ENCODE measurements at regions not wholly inside any gene's neighbourhood (a gene's known extent, or its start where the extent isn't known, plus 50 kb on each side); places are given as distances from the start of the nearest gene placed in this dataset.

GRCh38 chr6:169956580-169956979 is 205.2 kb downstream of the ERMARD start:
- no peak for TF ChIP-seq EP300 (IDR thresholded peaks at IDR 0.05)
- no peak for TF ChIP-seq CTCF (IDR thresholded peaks at IDR 0.05)
- TF ChIP-seq POLR2A (IDR thresholded peaks at IDR 0.05), result no peak
- no peak for TF ChIP-seq POLR2AphosphoS5 (IDR thresholded peaks at IDR 0.05)

GRCh38 chr6:169955731-169956437 is 204.5 kb downstream of the ERMARD start:
- Histone ChIP-seq H3K27me3 (peaks cover 0 to 2% (median 0%) of the 10 kb centered on the region in 4 donors), H3K4me1 (peaks cover 0 to 14% (median 8%) of the 10 kb centered on the region in 4 donors), H3K27ac (no peak overlapping the region), H3K9me3 (no peaks in the 10 kb centered on the region), H3K4me3 (no peak overlapping the region), H3K36me3 (no peaks in the 10 kb centered on the region)
- peak; percentile 19 to 46 for DNase-seq
- whole genome bisulfite sequencing, 2 donors, result 67 to 68% methylated on average over 17 to 19 of the region's 19 CpGs
- peak in 1 of 2 donors; percentile 33 for ATAC-seq (ENCODE audit: low FRiP score in 2 of 2)
- TF ChIP-seq POLR2AphosphoS5 (IDR thresholded peaks at IDR 0.05) (no peak), EP300 (IDR thresholded peaks at IDR 0.05) (no peak), CTCF (IDR thresholded peaks at IDR 0.05) (no peak), POLR2A (IDR thresholded peaks at IDR 0.05) (no peak)

More at GRCh38 chr6:169956580-169956979, 205.2 kb downstream of the ERMARD start:
- ATAC-seq (ENCODE audit: low FRiP score in 2 of 2) (no peak), DNase-seq (peak; percentile 15 to 39)
- 81 to 85% methylated on average over 6 to 9 of the region's 9 CpGs for WGBS, 2 donors
- H3K4me3 ChIP-seq, result no peak overlapping the region
- H3K36me3 ChIP-seq, result no peaks in the 10 kb centered on the region
- H3K4me1 ChIP-seq, result peaks cover 0 to 14% (median 9%) of the 10 kb centered on the region in 4 donors
- peaks cover 0 to 2% (median 0%) of the 10 kb centered on the region in 4 donors for H3K27me3 ChIP-seq
- no peak overlapping the region for H3K27ac ChIP-seq
- no peaks in the 10 kb centered on the region for H3K9me3 ChIP-seq

GRCh38 chr6:169954977-169955376 is 203.6 kb downstream of the ERMARD start:
- DNase-seq (no peak), ATAC-seq (ENCODE audit: low FRiP score in 2 of 2) (no peak)
- no peaks in the 10 kb centered on the region for H3K9me3 ChIP-seq
- TF ChIP-seq POLR2A (IDR thresholded peaks at IDR 0.05) (no peak), POLR2AphosphoS5 (IDR thresholded peaks at IDR 0.05) (no peak), CTCF (IDR thresholded peaks at IDR 0.05) (no peak), EP300 (IDR thresholded peaks at IDR 0.05) (no peak)
- H3K4me3 ChIP-seq, result no peak overlapping the region
- peaks cover 0 to 13% (median 7%) of the 10 kb centered on the region in 4 donors for H3K4me1 ChIP-seq
- WGBS, 2 donors, result 98 to 100% methylated on average over 1 of the region's 1 CpG
- no peak overlapping the region for H3K27ac ChIP-seq
- H3K36me3 ChIP-seq, result no peaks in the 10 kb centered on the region
- peaks cover 0 to 2% (median 0%) of the 10 kb centered on the region in 4 donors for H3K27me3 ChIP-seq

- Histone ChIP-seq H3K27me3 (no peaks in the 10 kb centered on the region), H3K27ac (no peak overlapping the region), H3K4me1 (no peaks in the 10 kb centered on the region), H3K9me3 (no peaks in the 10 kb centered on the region), H3K36me3 (no peaks in the 10 kb centered on the region), H3K4me3 (no peak overlapping the region)
- no peak for TF ChIP-seq POLR2A (IDR thresholded peaks at IDR 0.05)
- TF ChIP-seq POLR2AphosphoS5 (IDR thresholded peaks at IDR 0.05), result no peak
- 75 to 94% methylated on average over 3 of the region's 3 CpGs for WGBS, 2 donors
- ATAC-seq (ENCODE audit: low FRiP score in 2 of 2), result no peak
- no peak for DNase-seq
Observed at GRCh38 chr6:169953686-169954085, 202.3 kb downstream of the ERMARD start.

- WGBS, 2 donors, result 76 to 90% methylated on average over 2 of the region's 2 CpGs
- H3K27ac ChIP-seq, result no peak overlapping the region
- H3K4me1 ChIP-seq, result no peaks in the 10 kb centered on the region
- no peaks in the 10 kb centered on the region for H3K9me3 ChIP-seq
- DNase-seq (no peak), ATAC-seq (ENCODE audit: low FRiP score in 2 of 2) (no peak)
- H3K36me3 ChIP-seq, result no peaks in the 10 kb centered on the region
- H3K27me3 ChIP-seq, result no peaks in the 10 kb centered on the region
- H3K4me3 ChIP-seq, result no peak overlapping the region
- TF ChIP-seq POLR2A (IDR thresholded peaks at IDR 0.05), result no peak
- TF ChIP-seq CTCF (IDR thresholded peaks at IDR 0.05), result peak in 4 of 6 experiments; percentile 22 to 46 (median 36)
Observed at GRCh38 chr6:169950558-169950957, 199.1 kb downstream of the ERMARD start.

Measured in upper lobe of left lung (tissue), 6 donors.